Endothelial cell of umbilical vein (primary cell): ENCODE measurements at regions not wholly inside any gene's neighbourhood (a gene's known extent, or its start where the extent isn't known, plus 50 kb on each side); places are given as distances from the start of the nearest gene placed in this dataset.

Experiments
- BruUV-seq: library from RNA; stranded (reverse); fragments of 400-500 nt; replicated peaks from 2 replicates; lab custom pipeline; 2021; lab: Mats Ljungman, UMichigan
- CTCF ChIA-PET: fragments of 300-600, 350-600 bp; sonication (Branson Sonifier 250); formaldehyde crosslinking; loops from one replicate; lab custom pipeline; 2021; ENCODE audit warnings: antibody characterized with exemption, inconsistent platforms; lab: Charles Lee
- POLR2A ChIA-PET: fragments of 300-600, 350-600 bp; sonication (Branson Sonifier 250); formaldehyde crosslinking; loops from one replicate; lab custom pipeline; 2021; ENCODE audit warnings: antibody characterized with exemption, inconsistent platforms; lab: Charles Lee
- DNase-seq: peaks from one replicate; pipeline ENCODE4 v3.0.0-alpha.2; 2011; ENCODE audit warnings: low read depth, low spot score
- FAIRE-seq: peaks from 2 replicates; lab custom pipeline; 2011; peaks lifted over from hg19 to GRCh38; lab: Jason Lieb, UNC
- H2AFZ ChIP-seq: 2 replicates; pipeline ENCODE4 v1.6.0; 2012; ENCODE audit warnings: low read depth, low read length, control low read depth, inconsistent platforms
- H3K27ac ChIP-seq: 2 replicates; pipeline ENCODE4 v1.5.1; 2011; ENCODE audit warnings: low read depth, mild to moderate bottlenecking, control low read depth, low read length, moderate library complexity; ENCODE audit not compliant: insufficient read depth
- H3K27me3 ChIP-seq, 2 experiments: 2 replicates each; pipeline versions ENCODE4 v1.6.0 to v1.6.1; 2011; ENCODE audit warnings: low read length in 2 of 2, mixed read lengths in 1 of 2; ENCODE audit not compliant: control insufficient read depth in 2 of 2, insufficient read depth in 2 of 2
- H3K36me3 ChIP-seq, 2 experiments: 2 replicates in 1 of 2; 3 replicates in 1 of 2; pipeline ENCODE4 v1.5.1; 2011; ENCODE audit warnings: low read length in 2 of 2, mild to moderate bottlenecking in 1 of 2, moderate library complexity in 1 of 2; ENCODE audit not compliant: control insufficient read depth in 2 of 2, insufficient read depth in 2 of 2; ENCODE audit errors: extremely low read depth in 1 of 2
- H3K4me1 ChIP-seq: 3 replicates; pipeline ENCODE4 v1.5.1; 2011; ENCODE audit warnings: mild to moderate bottlenecking, low read length; ENCODE audit not compliant: control insufficient read depth, insufficient read depth; ENCODE audit errors: extremely low read depth
- H3K4me2 ChIP-seq: 2 replicates; pipeline ENCODE4 v1.6.1; 2011; ENCODE audit warnings: low read length, control low read depth, mixed read lengths; ENCODE audit not compliant: insufficient read depth
- H3K4me3 ChIP-seq, 3 experiments: fragments of 200-600 bp in 1 of 3; sonication (generic), shearing (Covaris generic) in 1 of 3; replicated peaks in 1 of 3; 2 replicates each; pipeline ENCODE4 v1.5.1; 2011 to 2016; ENCODE audit warnings: control low read depth in 3 of 3, low read length in 3 of 3, mild to moderate bottlenecking in 2 of 3, inconsistent platforms in 1 of 3, low read depth in 1 of 3, moderate library complexity in 1 of 3; ENCODE audit not compliant: insufficient read depth in 1 of 3
- H3K79me2 ChIP-seq: 2 replicates; pipeline ENCODE4 v1.6.0; 2012; ENCODE audit warnings: low read length, inconsistent platforms; ENCODE audit not compliant: control insufficient read depth, insufficient read depth
- H3K9ac ChIP-seq: replicated peaks from 2 replicates; pipeline ENCODE3; 2011; ENCODE audit warnings: low read length, control low read depth; ENCODE audit not compliant: insufficient read depth; ENCODE audit errors: extremely low read depth
- H3K9me1 ChIP-seq: replicated peaks from 3 replicates; pipeline ENCODE4 v1.6.0; 2011; ENCODE audit warnings: mild to moderate bottlenecking, low read length; ENCODE audit not compliant: control insufficient read depth, insufficient read depth; ENCODE audit errors: extremely low read depth
- H3K9me3 ChIP-seq: replicated peaks from 2 replicates; pipeline ENCODE4 v1.5.1; 2012; ENCODE audit warnings: low read length, inconsistent platforms; ENCODE audit not compliant: control insufficient read depth, insufficient read depth
- H4K20me1 ChIP-seq: replicated peaks from 2 replicates; pipeline ENCODE3; 2011; ENCODE audit warnings: mild to moderate bottlenecking, low read length; ENCODE audit not compliant: control insufficient read depth, insufficient read depth; ENCODE audit errors: extremely low read depth
- CTCF ChIP-seq, 2 donors: IDR thresholded peaks; 1 replicate in 1 of 2; 2 replicates in 1 of 2; pipeline ENCODE4 v1.5.1; 2011; ENCODE audit warnings: low read length in 2 of 2, mild to moderate bottlenecking in 2 of 2, moderate library complexity in 2 of 2, control low read depth in 1 of 2, inconsistent platforms in 1 of 2, low read depth in 1 of 2; ENCODE audit not compliant: insufficient read depth in 1 of 2; ENCODE audit errors: extremely low read depth in 1 of 2
- EZH2 ChIP-seq: IDR thresholded peaks from 2 replicates; pipeline ENCODE4 v1.6.1; 2012; ENCODE audit warnings: borderline replicate concordance, low read depth, mild to moderate bottlenecking, moderate library complexity, low read length, inconsistent platforms; ENCODE audit not compliant: severe bottlenecking
- FOS ChIP-seq: IDR thresholded peaks from 2 replicates; pipeline ENCODE4 v1.6.1; 2011; ENCODE audit warnings: mild to moderate bottlenecking, low read length, moderate library complexity, borderline replicate concordance; ENCODE audit not compliant: insufficient read depth
- GATA2 ChIP-seq: IDR thresholded peaks from 2 replicates; pipeline ENCODE4 v1.7.0; 2011; ENCODE audit warnings: low read depth, mild to moderate bottlenecking, moderate library complexity, mixed read lengths, low read length; ENCODE audit not compliant: insufficient read length, insufficient read depth
- JUN ChIP-seq: IDR thresholded peaks from 2 replicates; pipeline ENCODE4 v1.6.1; 2011; ENCODE audit warnings: borderline replicate concordance, low read depth; ENCODE audit not compliant: insufficient read length, insufficient read depth
- MYC ChIP-seq: IDR thresholded peaks from one replicate; pipeline ENCODE4 v1.6.1; 2011; ENCODE audit warnings: mild to moderate bottlenecking, low read depth, low read length
- POLR2A ChIP-seq: IDR thresholded peaks from 2 replicates; pipeline ENCODE4 v1.6.1; 2012; ENCODE audit warnings: low read depth, mild to moderate bottlenecking, control low read depth, low read length
- POLR2AphosphoS5 ChIP-seq: IDR thresholded peaks from 2 replicates; pipeline ENCODE4 v1.6.1; 2012; ENCODE audit warnings: low read depth, mild to moderate bottlenecking, control low read depth, low read length, moderate library complexity; ENCODE audit not compliant: insufficient read depth
- dilution Hi-C: fragments of 300-500 bp; cut with MboI; formaldehyde crosslinking; loops from one replicate; pipeline ENCODE4 v1.15.0; 2019; ENCODE audit warnings: low sequenced_read_pairs; ENCODE audit not compliant: extremely low pct_ligation_motif_present
- intact Hi-C: fragments of 100-400 bp; cut with micrococcal nuclease; formaldehyde crosslinking; loops from one replicate; pipeline ENCODE4 v1.10.0; 2022
- TF ChIP-seq, protein P1 (sequence below): IDR thresholded peaks from 2 replicates; pipeline ENCODE4 v1.6.1; 2011; ENCODE audit not compliant: insufficient read depth, insufficient read length

DNA sequence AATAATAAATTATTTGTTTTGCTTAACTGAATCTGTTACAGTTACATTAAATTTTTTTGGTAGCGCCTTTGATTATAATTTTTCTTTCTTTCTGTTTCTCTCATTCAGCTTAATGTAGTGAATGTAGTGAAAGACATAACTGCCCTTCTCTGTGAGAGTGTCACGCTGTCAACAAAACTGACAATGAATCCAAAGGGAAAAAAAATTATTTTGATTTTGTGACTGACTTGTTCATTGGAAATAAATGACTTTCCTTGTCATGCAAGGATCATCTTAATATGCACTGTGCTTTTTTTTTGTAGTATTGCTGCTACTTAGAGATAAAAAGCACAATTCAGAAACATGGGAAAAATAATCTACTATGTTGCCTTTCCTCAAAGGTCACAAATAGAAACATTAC lies 1196.4 kb downstream of the PCDH17 start:
- H3K4me3 ChIP-seq, result no peak overlapping the region
- H4K20me1 ChIP-seq, result no peaks in the 10 kb centered on the region
- no peaks in the 10 kb centered on the region for H3K4me1 ChIP-seq
- no peak for FAIRE-seq
- no peak for DNase-seq
- no peak for TF ChIP-seq POLR2A
- no peaks in the 10 kb centered on the region for H3K9me1 ChIP-seq
- no peak overlapping the region for H2AFZ ChIP-seq
- ChIA-PET POLR2A (no interaction called here), CTCF (no interaction called here)
- no peaks in the 10 kb centered on the region for H3K27me3 ChIP-seq
- no peak overlapping the region for H3K27ac ChIP-seq
- H3K36me3 ChIP-seq, result no peaks in the 10 kb centered on the region
- H3K4me2 ChIP-seq, result no peak overlapping the region
- no peaks in the 10 kb centered on the region for H3K9me3 ChIP-seq
- H3K79me2 ChIP-seq, result no peaks in the 10 kb centered on the region
- no peak overlapping the region for H3K9ac ChIP-seq
- BruUV-seq, result no TSS peak
- intact Hi-C loops, result no loop called here
- dilution Hi-C loops, result no loop called here

GRCh38 chr13:58830841-58831240 lies 1199.3 kb downstream of the PCDH17 start:
- H3K4me3 ChIP-seq, result no peak overlapping the region
- intact Hi-C loops, result no loop called here
- H3K9me3 ChIP-seq, result no peaks in the 10 kb centered on the region
- dilution Hi-C loops, result no loop called here
- no peaks in the 10 kb centered on the region for H3K79me2 ChIP-seq
- DNase-seq (no peak), FAIRE-seq (no peak)
- no peaks in the 10 kb centered on the region for H3K9me1 ChIP-seq
- H3K4me1 ChIP-seq, result no peaks in the 10 kb centered on the region
- no peak overlapping the region for H3K27ac ChIP-seq
- no peaks in the 10 kb centered on the region for H4K20me1 ChIP-seq
- CTCF ChIA-PET, result no interaction called here
- H3K9ac ChIP-seq, result no peak overlapping the region
- H3K36me3 ChIP-seq, result no peaks in the 10 kb centered on the region
- H3K4me2 ChIP-seq, result no peak overlapping the region
- no peaks in the 10 kb centered on the region for H3K27me3 ChIP-seq
- POLR2A ChIA-PET, result no interaction called here
- BruUV-seq, result no TSS peak
- TF ChIP-seq POLR2A (no peak), GATA2 (no peak), MYC (no peak), FOS (no peak), JUN (no peak), EZH2 (no peak), CTCF (IDR thresholded peaks at IDR 0.05; ENCODE audit: extremely low read depth in 1 of 2, insufficient read depth in 1 of 2, low read depth in 1 of 2, low read length in 2 of 2) (no peak), POLR2AphosphoS5 (no peak)
- TF ChIP-seq, protein P1, sequence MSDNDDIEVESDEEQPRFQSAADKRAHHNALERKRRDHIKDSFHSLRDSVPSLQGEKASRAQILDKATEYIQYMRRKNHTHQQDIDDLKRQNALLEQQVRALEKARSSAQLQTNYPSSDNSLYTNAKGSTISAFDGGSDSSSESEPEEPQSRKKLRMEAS, result no peak
- H2AFZ ChIP-seq, result no peak overlapping the region
